ENCODE measurements at regions not wholly inside any gene's neighbourhood (a gene's known extent, or its start where the extent isn't known, plus 50 kb on each side); places are given as distances from the start of the nearest gene placed in this dataset.

DNA sequence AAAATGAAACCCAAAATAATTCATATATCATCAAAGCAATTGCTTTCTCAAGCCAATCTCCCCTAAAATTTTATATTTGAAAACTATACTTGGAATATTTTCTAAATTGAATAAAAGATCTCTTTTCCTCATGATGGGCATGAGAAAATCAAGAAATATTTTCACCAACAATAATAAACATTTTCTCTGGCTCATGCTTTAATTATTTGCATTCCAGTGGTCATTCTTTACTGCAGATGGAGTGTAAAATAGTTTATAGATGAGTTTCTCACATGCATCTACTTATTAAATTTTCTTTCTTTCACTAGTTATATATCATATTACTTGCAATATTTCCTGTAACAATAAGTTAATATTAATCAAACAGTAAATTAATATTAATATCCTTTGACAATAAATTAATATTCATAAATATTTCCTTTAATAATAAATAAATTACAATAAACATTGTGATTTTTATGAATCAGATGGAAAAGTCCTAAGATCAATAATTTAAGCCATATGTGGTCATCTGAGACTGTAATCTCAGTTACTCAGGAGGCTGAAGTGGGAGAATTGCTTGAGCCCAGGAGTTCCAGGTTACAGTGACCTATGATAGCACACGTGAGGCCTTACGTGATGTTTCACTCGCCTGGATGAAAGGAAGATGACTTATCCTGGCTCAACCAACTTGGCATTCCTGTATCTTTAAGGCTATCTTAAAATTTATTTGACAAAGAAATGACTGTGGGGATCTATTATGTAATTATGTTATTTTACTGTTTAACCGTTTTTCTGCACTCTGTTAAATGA is 958.8 kb downstream of the ZPLD1 start:
- TF ChIP-seq POLR2A (IDR thresholded peaks at IDR 0.05) (no peak), POLR2AphosphoS5 (IDR thresholded peaks at IDR 0.05; ENCODE audit: insufficient read depth in 1 of 2, low read depth in 1 of 2) (no peak)
- TF ChIP-seq, protein P1, sequence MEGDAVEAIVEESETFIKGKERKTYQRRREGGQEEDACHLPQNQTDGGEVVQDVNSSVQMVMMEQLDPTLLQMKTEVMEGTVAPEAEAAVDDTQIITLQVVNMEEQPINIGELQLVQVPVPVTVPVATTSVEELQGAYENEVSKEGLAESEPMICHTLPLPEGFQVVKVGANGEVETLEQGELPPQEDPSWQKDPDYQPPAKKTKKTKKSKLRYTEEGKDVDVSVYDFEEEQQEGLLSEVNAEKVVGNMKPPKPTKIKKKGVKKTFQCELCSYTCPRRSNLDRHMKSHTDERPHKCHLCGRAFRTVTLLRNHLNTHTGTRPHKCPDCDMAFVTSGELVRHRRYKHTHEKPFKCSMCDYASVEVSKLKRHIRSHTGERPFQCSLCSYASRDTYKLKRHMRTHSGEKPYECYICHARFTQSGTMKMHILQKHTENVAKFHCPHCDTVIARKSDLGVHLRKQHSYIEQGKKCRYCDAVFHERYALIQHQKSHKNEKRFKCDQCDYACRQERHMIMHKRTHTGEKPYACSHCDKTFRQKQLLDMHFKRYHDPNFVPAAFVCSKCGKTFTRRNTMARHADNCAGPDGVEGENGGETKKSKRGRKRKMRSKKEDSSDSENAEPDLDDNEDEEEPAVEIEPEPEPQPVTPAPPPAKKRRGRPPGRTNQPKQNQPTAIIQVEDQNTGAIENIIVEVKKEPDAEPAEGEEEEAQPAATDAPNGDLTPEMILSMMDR (IDR thresholded peaks at IDR 0.05): no peak
